ENCODE measurements at regions not wholly inside any gene's neighbourhood (a gene's known extent, or its start where the extent isn't known, plus 50 kb on each side); places are given as distances from the start of the nearest gene placed in this dataset.

GRCh38 chr10:4215485-4215884, 430.5 kb upstream of the KLF6 start:
- DNase-seq, result no peak

GRCh38 chr10:4214908-4215307, 429.9 kb upstream of the KLF6 start:
- no peak for DNase-seq

- DNase-seq, result no peak
Measured at GRCh38 chr10:4213441-4213840, 428.4 kb upstream of the KLF6 start.

GRCh38 chr10:4212111-4212630, 427.2 kb upstream of the KLF6 start:
- no peak for DNase-seq

GRCh38 chr10:4208499-4208898, 423.5 kb upstream of the KLF6 start:
- DNase-seq, result no peak

GRCh38 chr10:4205113-4205512, 420.1 kb upstream of the KLF6 start:
- no peak for DNase-seq

- no peak for DNase-seq
Measured at GRCh38 chr10:4202938-4203337, 417.9 kb upstream of the KLF6 start.

GRCh38 chr10:4201866-4202825, 417.1 kb upstream of the KLF6 start:
- no peak for DNase-seq

- no peak for DNase-seq
Measured at GRCh38 chr10:4199196-4199595, 414.2 kb upstream of the KLF6 start.

GRCh38 chr10:4198216-4198615, 413.2 kb upstream of the KLF6 start:
- no peak for DNase-seq

GRCh38 chr10:4197676-4198075, 412.7 kb upstream of the KLF6 start:
- DNase-seq, result no peak

- DNase-seq, result no peak
Measured at GRCh38 chr10:4196771-4197390, 411.9 kb upstream of the KLF6 start.

- DNase-seq, result no peak
Measured at GRCh38 chr10:4196183-4196582, 411.2 kb upstream of the KLF6 start.

- no peak for DNase-seq
Measured at GRCh38 chr10:4195213-4195612, 410.2 kb upstream of the KLF6 start.

- no peak for DNase-seq
Measured at GRCh38 chr10:4194231-4194630, 409.2 kb upstream of the KLF6 start.

GRCh38 chr10:4191894-4192293, 406.9 kb upstream of the KLF6 start:
- DNase-seq, result no peak

- DNase-seq, result no peak
Measured at GRCh38 chr10:4191354-4191753, 406.3 kb upstream of the KLF6 start.

- DNase-seq, result no peak
Measured at GRCh38 chr10:4190876-4191275, 405.9 kb upstream of the KLF6 start.

GRCh38 chr10:4189281-4189680, 404.3 kb upstream of the KLF6 start:
- DNase-seq, result no peak

GRCh38 chr10:4188406-4188805, 403.4 kb upstream of the KLF6 start:
- no peak for DNase-seq

GRCh38 chr10:4186849-4187540, 402.0 kb upstream of the KLF6 start:
- no peak for DNase-seq

GRCh38 chr10:4183761-4184261, 398.8 kb upstream of the KLF6 start:
- no peak for DNase-seq

- no peak for DNase-seq
Measured at GRCh38 chr10:4181621-4182049, 396.6 kb upstream of the KLF6 start.

Measured in activated naive CD4-positive, alpha-beta T cell (primary cell).